Tibial nerve (tissue), 4 donors: ENCODE measurements at regions not wholly inside any gene's neighbourhood (a gene's known extent, or its start where the extent isn't known, plus 50 kb on each side); places are given as distances from the start of the nearest gene placed in this dataset.

ENCODE experiments used
- EP300 ChIP-seq, 2 donors: sonication (generic); formaldehyde crosslinking; IDR thresholded peaks; one replicate each; pipeline ENCODE4 v1.6.1; 2017; ENCODE audit warnings: antibody characterized with exemption in 2 of 2, mild to moderate bottlenecking in 1 of 2
- POLR2A ChIP-seq, 2 donors: fragments of 450-650 bp; IDR thresholded peaks; one replicate each; pipeline ENCODE4 v1.6.1; 2017; ENCODE audit warnings: antibody characterized with exemption in 2 of 2, mild to moderate bottlenecking in 2 of 2, moderate library complexity in 2 of 2
- TF ChIP-seq, protein P1 (sequence below), 5 experiments: fragments of 200-600 bp in 3 of 5; fragments of 450-650 bp in 2 of 5; sonication (generic) in 3 of 5; IDR thresholded peaks; one replicate each; pipeline ENCODE4 v1.5.1; 2016 to 2019; ENCODE audit warnings: antibody characterized with exemption in 5 of 5, mild to moderate bottlenecking in 3 of 5, moderate library complexity in 2 of 5

DNA sequence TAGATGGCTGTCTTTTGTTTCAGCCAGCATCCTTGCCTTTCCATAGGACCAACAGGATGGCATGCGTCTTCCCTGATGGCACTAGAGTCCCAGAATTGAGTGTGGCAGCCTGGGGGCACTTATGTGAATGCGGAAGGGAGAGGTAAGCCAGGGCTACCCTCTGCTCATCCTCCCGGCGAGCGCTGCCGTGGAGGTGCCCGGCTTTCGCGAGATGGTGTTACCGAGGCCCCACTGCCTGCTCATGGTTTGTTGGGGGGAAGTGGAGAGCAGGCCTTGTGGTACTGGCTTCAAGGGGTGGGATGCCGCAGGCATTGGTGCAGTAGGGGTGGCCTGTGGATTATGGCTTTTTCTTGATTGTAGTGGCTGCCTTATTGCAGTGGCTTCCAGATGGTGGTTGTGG lies 174.3 kb downstream of the AACS start:
- TF ChIP-seq, protein P1, sequence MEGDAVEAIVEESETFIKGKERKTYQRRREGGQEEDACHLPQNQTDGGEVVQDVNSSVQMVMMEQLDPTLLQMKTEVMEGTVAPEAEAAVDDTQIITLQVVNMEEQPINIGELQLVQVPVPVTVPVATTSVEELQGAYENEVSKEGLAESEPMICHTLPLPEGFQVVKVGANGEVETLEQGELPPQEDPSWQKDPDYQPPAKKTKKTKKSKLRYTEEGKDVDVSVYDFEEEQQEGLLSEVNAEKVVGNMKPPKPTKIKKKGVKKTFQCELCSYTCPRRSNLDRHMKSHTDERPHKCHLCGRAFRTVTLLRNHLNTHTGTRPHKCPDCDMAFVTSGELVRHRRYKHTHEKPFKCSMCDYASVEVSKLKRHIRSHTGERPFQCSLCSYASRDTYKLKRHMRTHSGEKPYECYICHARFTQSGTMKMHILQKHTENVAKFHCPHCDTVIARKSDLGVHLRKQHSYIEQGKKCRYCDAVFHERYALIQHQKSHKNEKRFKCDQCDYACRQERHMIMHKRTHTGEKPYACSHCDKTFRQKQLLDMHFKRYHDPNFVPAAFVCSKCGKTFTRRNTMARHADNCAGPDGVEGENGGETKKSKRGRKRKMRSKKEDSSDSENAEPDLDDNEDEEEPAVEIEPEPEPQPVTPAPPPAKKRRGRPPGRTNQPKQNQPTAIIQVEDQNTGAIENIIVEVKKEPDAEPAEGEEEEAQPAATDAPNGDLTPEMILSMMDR (IDR thresholded peaks at IDR 0.05) = no peak
- TF ChIP-seq POLR2A (IDR thresholded peaks at IDR 0.05) = no peak
- no peak for TF ChIP-seq EP300 (IDR thresholded peaks at IDR 0.05)
